ENCODE measurements at regions not wholly inside any gene's neighbourhood (a gene's known extent, or its start where the extent isn't known, plus 50 kb on each side); places are given as distances from the start of the nearest gene placed in this dataset.

DNA sequence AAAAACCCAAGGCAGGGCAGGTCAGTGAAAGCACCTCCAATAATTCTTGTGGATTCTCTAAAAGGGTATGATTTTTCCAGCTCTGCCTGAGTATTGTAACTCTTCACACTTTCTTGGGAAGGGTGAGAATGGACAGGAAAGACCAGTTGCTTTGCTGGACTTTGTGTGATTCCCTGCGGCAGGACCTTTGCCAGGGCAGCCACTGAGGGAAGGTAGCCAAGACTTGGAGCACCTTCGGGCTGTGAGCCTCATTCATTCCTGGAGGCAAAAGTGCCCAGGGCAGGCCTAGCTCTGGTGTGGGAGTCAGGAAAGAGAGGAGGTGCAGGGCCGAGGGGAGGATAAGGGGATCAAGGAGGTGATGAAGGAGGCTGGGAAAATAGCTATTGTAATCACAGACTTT lies 80.2 kb downstream of the VCPKMT start:
- Histone ChIP-seq H3K4me1 (ENCODE audit: control insufficient read depth, insufficient read depth, low read length) (peaks cover 43% of the 10 kb centered on the region), H3K4me3 (ENCODE audit: low read length) (no peak overlapping the region), H3K36me3 (ENCODE audit: insufficient read depth, low read length) (no peaks in the 10 kb centered on the region)

DNA sequence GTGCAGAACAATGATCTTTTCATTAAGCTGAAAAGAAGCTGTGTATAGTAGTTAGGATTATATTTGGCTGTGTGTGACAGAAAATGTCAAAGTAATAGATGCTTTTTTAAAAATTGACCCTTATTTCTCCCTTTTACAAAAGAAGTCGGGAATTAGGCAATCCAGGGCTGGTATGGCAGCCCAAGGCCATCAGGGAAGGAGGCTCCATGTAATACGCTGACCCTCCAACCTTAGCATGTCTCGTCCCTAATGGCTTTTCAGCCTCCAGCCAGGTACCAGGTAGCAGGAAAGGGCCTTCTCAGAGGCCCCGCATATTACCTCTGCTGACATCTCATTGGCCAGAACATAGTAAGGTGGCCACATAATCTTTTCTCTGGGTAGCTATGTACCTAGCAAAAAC lies 79.7 kb downstream of the VCPKMT start:
- Histone ChIP-seq H3K9me3 (replicated peaks; ENCODE audit: low read length) (no peaks in the 10 kb centered on the region), H3K4me3 (ENCODE audit: low read length) (no peak overlapping the region), H3K27me3 (ENCODE audit: control insufficient read depth, insufficient read depth, low read length) (no peaks in the 10 kb centered on the region), H3K4me2 (ENCODE audit: low read length) (no peak overlapping the region), H3K4me1 (ENCODE audit: control insufficient read depth, insufficient read depth, low read length) (peaks cover 39% of the 10 kb centered on the region), H3K36me3 (ENCODE audit: insufficient read depth, low read length) (no peaks in the 10 kb centered on the region), H3K9ac (ENCODE audit: low read depth, low read length) (no peak overlapping the region)

More for the DNA sequence above, 80.2 kb downstream of the VCPKMT start:
- Histone ChIP-seq H3K9ac (ENCODE audit: low read depth, low read length) (no peak overlapping the region), H3K4me2 (ENCODE audit: low read length) (no peak overlapping the region), H3K9me3 (replicated peaks; ENCODE audit: low read length) (no peaks in the 10 kb centered on the region), H3K27me3 (ENCODE audit: control insufficient read depth, insufficient read depth, low read length) (no peaks in the 10 kb centered on the region)

DNA sequence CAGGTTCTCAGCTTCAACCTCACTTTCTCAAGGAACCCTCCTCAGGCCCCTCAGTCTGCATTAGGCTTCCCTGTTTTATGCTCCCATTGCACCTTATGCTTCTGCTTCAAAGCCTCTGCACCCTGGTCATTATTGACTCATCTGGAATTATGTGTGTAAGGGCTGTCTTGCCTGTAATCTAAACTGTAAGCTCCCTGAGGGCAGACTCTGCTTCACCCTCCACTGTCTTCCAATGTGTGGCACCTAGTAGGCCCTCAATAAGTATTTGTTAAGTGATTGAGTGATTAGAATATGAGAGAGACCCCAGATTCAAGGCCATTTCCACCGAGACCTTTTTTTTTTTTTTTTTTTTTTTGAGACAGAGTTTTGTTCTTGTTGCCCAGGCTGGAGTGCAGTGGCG lies 79.1 kb downstream of the VCPKMT start:
- H3K4me1 ChIP-seq (ENCODE audit: control insufficient read depth, insufficient read depth, low read length): peaks cover 34% of the 10 kb centered on the region
- no peaks in the 10 kb centered on the region for H3K27me3 ChIP-seq (ENCODE audit: control insufficient read depth, insufficient read depth, low read length)
- H3K36me3 ChIP-seq (ENCODE audit: insufficient read depth, low read length): no peaks in the 10 kb centered on the region
- H3K9ac ChIP-seq (ENCODE audit: low read depth, low read length): no peak overlapping the region
- H3K4me3 ChIP-seq (ENCODE audit: low read length): no peak overlapping the region
- no peaks in the 10 kb centered on the region for H3K9me3 ChIP-seq (replicated peaks; ENCODE audit: low read length)
- H3K4me2 ChIP-seq (ENCODE audit: low read length): no peak overlapping the region

DNA sequence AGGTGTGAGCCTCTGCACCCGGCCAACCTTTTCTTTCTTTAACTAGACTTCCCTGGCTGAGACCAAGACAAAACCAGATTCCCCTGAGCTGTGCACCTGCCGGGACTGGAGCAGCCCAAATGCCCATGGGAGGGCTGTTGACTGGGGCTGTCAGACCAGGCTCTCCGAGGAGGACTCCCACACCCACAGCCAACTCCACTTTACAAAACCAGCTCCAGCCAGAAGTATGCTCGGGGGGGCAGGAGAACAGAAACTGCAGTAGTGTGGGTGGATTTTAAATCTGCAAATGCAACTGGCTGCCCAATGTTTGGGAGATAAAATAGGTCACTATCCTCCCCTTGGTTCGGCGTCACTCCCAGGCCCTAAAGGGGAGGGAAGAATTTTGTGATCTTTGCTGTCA lies 78.5 kb downstream of the VCPKMT start:
- no peaks in the 10 kb centered on the region for H3K36me3 ChIP-seq (ENCODE audit: insufficient read depth, low read length)
- H3K4me2 ChIP-seq (ENCODE audit: low read length): peak overlapping the region; percentile 45
- H3K27me3 ChIP-seq (ENCODE audit: control insufficient read depth, insufficient read depth, low read length): no peaks in the 10 kb centered on the region
- H3K4me3 ChIP-seq (ENCODE audit: low read length): no peak overlapping the region
- no peaks in the 10 kb centered on the region for H3K9me3 ChIP-seq (replicated peaks; ENCODE audit: low read length)
- H3K9ac ChIP-seq (ENCODE audit: low read depth, low read length): peak overlapping the region; percentile 67
- peaks cover 34% of the 10 kb centered on the region for H3K4me1 ChIP-seq (ENCODE audit: control insufficient read depth, insufficient read depth, low read length)

DNA sequence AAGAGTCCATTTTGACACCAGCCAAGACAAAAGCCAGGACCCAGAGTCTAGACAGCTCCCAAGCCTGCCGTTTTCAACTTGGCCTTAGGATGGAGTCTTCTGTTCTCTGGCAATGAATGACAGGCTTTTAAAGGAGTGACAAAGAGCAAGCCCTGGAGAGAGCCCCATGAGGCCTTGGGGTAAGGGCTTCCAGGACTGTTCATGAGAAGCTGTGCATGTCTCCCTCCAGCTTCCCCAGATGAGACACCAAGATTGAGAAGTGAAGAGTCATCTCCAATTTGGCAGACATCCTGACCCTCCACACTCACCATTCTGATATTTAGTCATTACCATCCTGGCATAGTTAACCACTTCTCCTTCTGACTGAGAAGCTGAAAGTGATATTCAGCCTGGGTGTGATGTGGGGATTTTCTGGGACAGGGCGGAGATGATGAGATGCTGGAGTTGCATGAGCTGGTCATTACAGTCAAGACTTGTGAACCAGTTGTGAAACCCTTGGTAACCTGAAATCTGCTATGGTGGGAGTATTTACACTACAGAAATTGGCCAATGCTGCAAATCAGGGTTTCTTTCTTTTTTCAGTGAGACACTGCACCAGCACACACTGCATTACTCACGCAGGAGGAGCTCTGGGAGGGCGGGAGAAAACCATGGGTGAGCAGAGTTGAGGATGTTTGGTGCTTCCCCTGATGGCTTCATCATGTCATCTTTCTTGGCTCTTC lies 77.8 kb downstream of the VCPKMT start:
- Histone ChIP-seq H3K4me2 (ENCODE audit: low read length) (peak overlapping the region; percentile 45), H3K27me3 (ENCODE audit: control insufficient read depth, insufficient read depth, low read length) (no peaks in the 10 kb centered on the region), H3K9ac (ENCODE audit: low read depth, low read length) (peak overlapping the region; percentile 67), H3K4me3 (ENCODE audit: low read length) (peak overlapping the region; percentile 1), H3K4me1 (ENCODE audit: control insufficient read depth, insufficient read depth, low read length) (peaks cover 34% of the 10 kb centered on the region), H3K9me3 (replicated peaks; ENCODE audit: low read length) (no peaks in the 10 kb centered on the region), H3K36me3 (ENCODE audit: insufficient read depth, low read length) (no peaks in the 10 kb centered on the region)

DNA sequence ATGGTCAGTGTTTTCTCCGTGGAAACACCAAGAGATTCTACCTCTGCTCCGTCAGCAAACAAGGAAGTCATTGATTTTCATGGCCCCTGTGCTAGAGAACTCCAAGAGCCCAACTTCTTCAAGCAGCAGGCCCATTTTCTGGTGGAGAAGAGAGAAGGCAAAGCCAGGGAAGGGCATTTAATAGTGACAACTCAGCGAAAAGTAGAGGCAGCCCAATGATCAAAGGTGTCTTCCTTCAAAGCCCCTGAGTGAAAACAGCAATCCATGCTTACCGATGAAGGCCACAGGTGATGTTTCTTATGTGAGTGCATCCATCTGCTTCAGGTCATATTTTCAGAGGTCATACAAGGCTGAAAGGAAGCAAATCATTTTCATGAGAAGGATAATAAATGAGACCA lies 77.3 kb downstream of the VCPKMT start:
- Histone ChIP-seq H3K4me1 (ENCODE audit: control insufficient read depth, insufficient read depth, low read length) (peaks cover 38% of the 10 kb centered on the region), H3K36me3 (ENCODE audit: insufficient read depth, low read length) (no peaks in the 10 kb centered on the region), H3K9me3 (replicated peaks; ENCODE audit: low read length) (no peaks in the 10 kb centered on the region), H3K9ac (ENCODE audit: low read depth, low read length) (peak overlapping the region; percentile 16), H3K4me2 (ENCODE audit: low read length) (peak overlapping the region; percentile 9), H3K4me3 (ENCODE audit: low read length) (peak overlapping the region; percentile 1), H3K27me3 (ENCODE audit: control insufficient read depth, insufficient read depth, low read length) (no peaks in the 10 kb centered on the region)

DNA sequence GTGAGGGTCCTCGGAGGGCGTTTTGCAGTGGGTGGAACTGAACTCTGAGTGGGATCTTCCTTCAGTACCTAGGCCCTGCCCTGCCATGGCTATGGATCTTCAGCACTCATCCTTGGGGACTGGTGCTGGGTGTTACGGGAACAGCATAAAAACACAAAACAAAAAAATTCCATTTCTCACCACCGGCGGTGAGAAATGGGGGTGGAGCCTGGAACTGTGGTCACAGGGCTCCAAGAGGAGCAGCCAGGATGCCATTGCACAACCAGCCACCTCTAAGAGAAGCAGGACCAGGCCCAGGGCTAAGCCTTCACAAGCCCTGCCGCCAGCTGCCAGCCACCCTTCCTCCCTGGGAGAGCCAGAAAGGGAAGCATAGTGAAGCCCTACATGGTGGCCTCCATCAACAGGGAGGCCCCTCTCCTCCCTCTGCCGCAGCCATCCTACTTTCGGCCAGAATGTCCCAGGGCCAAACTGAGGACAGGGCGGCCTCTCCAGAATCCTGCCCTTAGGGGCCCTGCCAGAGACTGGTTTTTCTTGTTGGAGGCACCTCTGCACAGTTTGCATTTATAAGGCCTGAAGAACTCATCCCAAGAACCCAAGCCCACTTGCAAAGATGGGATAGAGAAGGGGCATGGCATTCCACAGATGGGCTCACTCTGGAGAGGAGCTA lies 76.5 kb downstream of the VCPKMT start:
- Histone ChIP-seq H3K9me3 (replicated peaks; ENCODE audit: low read length) (no peaks in the 10 kb centered on the region), H3K36me3 (ENCODE audit: insufficient read depth, low read length) (no peaks in the 10 kb centered on the region), H3K4me2 (ENCODE audit: low read length) (peak overlapping the region; percentile 49), H3K27me3 (ENCODE audit: control insufficient read depth, insufficient read depth, low read length) (no peaks in the 10 kb centered on the region), H3K9ac (ENCODE audit: low read depth, low read length) (peak overlapping the region; percentile 54), H3K4me1 (ENCODE audit: control insufficient read depth, insufficient read depth, low read length) (peaks cover 46% of the 10 kb centered on the region), H3K4me3 (ENCODE audit: low read length) (peak overlapping the region; percentile 1)

DNA sequence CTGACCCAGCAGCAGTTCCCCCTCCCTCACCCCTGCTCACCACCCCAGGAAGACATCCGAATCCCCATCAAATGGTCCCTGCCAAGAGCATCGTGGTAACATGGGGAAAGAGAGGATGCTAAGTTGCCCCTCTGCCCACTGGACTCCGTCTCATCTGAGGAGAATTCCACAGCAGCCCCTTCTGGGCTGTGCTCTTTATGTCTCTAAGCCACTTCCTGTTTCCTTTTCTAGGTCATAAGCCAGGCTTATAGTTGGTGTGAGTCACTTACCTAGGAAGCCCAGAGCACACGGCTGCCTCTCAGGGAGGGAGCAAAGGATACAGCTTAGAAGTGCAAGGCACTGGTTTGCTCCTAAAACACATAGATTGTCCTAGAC lies 76.0 kb downstream of the VCPKMT start:
- H3K9me3 ChIP-seq (replicated peaks; ENCODE audit: low read length): no peaks in the 10 kb centered on the region
- no peaks in the 10 kb centered on the region for H3K27me3 ChIP-seq (ENCODE audit: control insufficient read depth, insufficient read depth, low read length)
- H3K4me3 ChIP-seq (ENCODE audit: low read length): peak overlapping the region; percentile 5
- H3K4me2 ChIP-seq (ENCODE audit: low read length): peak overlapping the region; percentile 49
- peaks cover 51% of the 10 kb centered on the region for H3K4me1 ChIP-seq (ENCODE audit: control insufficient read depth, insufficient read depth, low read length)
- peak overlapping the region; percentile 54 for H3K9ac ChIP-seq (ENCODE audit: low read depth, low read length)
- no peaks in the 10 kb centered on the region for H3K36me3 ChIP-seq (ENCODE audit: insufficient read depth, low read length)

DNA sequence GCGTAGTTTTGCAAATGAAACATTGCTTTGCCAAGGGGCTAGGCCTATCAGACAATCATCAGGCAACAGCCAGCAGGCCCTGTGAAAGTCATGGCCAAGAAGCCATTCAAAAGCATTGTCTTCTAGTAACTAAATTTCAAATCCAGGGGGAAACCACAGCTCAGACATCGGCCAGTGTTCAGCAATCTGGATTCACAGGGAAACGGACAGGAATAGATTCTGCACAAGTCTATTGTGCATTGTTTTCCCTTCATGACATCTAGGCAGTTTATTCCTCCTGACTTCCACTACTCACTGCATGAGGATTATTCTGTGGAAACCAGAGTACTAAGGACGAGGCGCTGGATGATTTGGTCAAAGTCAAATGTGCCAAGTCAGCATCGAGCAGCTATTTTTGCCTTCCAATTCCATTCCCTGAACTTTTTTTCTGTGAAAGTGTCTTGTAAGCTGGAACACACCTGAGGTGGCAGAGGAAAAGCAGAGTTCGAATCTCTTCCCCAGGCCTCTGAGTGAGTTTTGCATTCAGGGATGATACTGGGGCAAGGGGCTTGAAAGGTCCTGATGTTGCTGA lies 75.4 kb downstream of the VCPKMT start:
- H3K9me3 ChIP-seq (replicated peaks; ENCODE audit: low read length): no peaks in the 10 kb centered on the region
- H3K4me3 ChIP-seq (ENCODE audit: low read length): peak overlapping the region; percentile 5
- H3K27me3 ChIP-seq (ENCODE audit: control insufficient read depth, insufficient read depth, low read length): no peaks in the 10 kb centered on the region
- peak overlapping the region; percentile 49 for H3K4me2 ChIP-seq (ENCODE audit: low read length)
- H3K9ac ChIP-seq (ENCODE audit: low read depth, low read length): peak overlapping the region; percentile 54
- no peaks in the 10 kb centered on the region for H3K36me3 ChIP-seq (ENCODE audit: insufficient read depth, low read length)
- H3K4me1 ChIP-seq (ENCODE audit: control insufficient read depth, insufficient read depth, low read length): peaks cover 52% of the 10 kb centered on the region

DNA sequence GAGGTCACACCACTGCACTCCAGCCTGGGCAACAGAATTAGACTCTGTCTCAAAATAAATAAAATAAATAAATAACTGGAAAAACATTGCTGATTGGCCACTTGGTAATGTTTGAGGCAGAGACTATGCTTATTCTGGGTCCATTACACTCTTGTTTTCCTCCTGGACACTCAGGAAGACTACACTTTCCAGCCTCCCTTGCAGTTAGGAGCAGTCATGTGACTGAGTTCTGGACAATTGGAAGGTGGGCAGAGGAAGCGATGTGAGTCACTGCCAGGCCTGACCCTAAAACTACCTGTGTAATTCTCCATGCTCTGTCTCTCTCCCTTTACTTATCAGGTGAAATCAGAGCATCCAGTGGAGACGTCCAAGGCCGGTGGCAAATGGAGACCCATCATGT lies 74.4 kb downstream of the VCPKMT start:
- Histone ChIP-seq H3K4me3 (ENCODE audit: low read length) (no peak overlapping the region), H3K27me3 (ENCODE audit: control insufficient read depth, insufficient read depth, low read length) (no peaks in the 10 kb centered on the region), H3K4me2 (ENCODE audit: low read length) (no peak overlapping the region), H3K9ac (ENCODE audit: low read depth, low read length) (no peak overlapping the region), H3K36me3 (ENCODE audit: insufficient read depth, low read length) (no peaks in the 10 kb centered on the region), H3K9me3 (replicated peaks; ENCODE audit: low read length) (no peaks in the 10 kb centered on the region), H3K4me1 (ENCODE audit: control insufficient read depth, insufficient read depth, low read length) (peaks cover 52% of the 10 kb centered on the region)

DNA sequence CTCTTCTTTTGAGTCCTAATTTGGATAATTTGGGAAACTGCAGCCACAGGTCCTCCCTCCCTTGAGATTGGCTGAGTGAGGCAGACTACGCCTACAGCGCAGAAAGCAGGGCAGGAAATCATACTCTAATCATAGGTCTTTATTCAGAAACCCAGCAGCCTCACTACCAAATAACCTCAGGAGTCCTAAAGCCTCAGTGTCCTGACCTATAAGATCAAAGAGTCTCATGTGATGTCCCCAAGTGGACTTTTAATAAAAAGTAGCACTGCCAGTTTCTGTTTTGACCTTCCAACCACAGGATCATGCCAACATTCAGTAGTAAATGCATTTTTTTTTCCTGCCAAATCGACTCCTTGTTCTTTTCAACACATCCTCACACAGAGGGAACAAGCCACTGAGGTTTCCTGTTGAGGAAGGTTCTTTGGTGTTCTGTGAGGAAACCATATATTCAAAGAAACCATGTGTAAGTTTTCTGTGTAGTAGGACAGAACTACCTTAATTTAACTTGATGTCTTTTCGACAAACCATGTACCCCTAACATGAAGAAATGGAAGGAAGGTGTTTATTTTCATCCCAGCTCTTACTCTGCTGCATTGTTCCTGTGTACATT lies 72.2 kb downstream of the VCPKMT start:
- no peaks in the 10 kb centered on the region for H3K27me3 ChIP-seq (ENCODE audit: control insufficient read depth, insufficient read depth, low read length)
- no peaks in the 10 kb centered on the region for H3K9me3 ChIP-seq (replicated peaks; ENCODE audit: low read length)
- H3K4me2 ChIP-seq (ENCODE audit: low read length): no peak overlapping the region
- no peak overlapping the region for H3K4me3 ChIP-seq (ENCODE audit: low read length)
- H3K9ac ChIP-seq (ENCODE audit: low read depth, low read length): peak overlapping the region; percentile 23
- H3K36me3 ChIP-seq (ENCODE audit: insufficient read depth, low read length): no peaks in the 10 kb centered on the region
- H3K4me1 ChIP-seq (ENCODE audit: control insufficient read depth, insufficient read depth, low read length): peaks cover 40% of the 10 kb centered on the region

Measured in skeletal muscle satellite cell (primary cell).